ENCODE measurements at regions not wholly inside any gene's neighbourhood (a gene's known extent, or its start where the extent isn't known, plus 50 kb on each side); places are given as distances from the start of the nearest gene placed in this dataset.

DNA sequence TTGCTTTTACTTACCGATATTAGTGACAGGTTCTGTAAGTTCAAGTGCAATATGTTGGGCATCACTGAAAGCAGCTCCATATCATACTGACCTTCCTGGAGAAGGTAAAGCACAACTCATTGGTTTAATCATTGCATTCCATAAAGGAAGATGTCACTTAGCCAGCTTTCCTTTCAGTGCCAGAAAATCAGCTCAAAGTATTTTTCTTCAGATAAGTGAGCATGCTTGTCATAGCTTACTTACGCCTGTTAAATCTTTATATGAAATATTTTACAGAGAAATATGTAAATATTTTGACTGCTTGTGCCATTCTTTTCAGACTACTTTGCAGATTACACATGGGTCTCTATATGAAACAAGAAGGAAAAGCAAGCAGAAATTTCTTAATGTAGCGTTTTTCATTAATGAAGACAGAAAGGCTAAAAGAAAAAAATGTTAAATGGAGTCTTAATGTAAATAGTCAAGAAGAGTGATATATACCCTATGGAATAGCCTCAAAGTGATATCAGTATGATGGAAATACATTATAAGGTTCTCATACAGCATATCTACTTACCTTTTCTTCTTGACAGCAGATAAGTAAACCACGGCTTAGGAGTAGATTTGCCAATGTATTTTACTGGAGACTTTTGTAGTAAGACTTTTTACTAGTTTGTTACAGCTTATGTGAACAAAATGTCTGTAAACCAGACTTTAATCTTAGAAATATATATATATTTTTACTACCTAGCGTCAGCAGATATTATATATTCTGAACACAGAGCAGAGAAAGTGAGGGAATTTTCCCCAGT lies 649.7 kb downstream of the METTL15 start:
- no peak for TF ChIP-seq EZH2 (IDR thresholded peaks at IDR 0.05)
- TF ChIP-seq POLR2AphosphoS5 (IDR thresholded peaks at IDR 0.05; ENCODE audit: borderline replicate concordance, low read depth, low read length): no peak
- no peak for TF ChIP-seq FOXP2 (optimal IDR thresholded peaks at IDR 0.05; ENCODE audit: control extremely low read depth, extremely low read length, insufficient read depth)
